KBM-7 (cell line): ENCODE measurements at regions not wholly inside any gene's neighbourhood (a gene's known extent, or its start where the extent isn't known, plus 50 kb on each side); places are given as distances from the start of the nearest gene placed in this dataset.

ENCODE experiments used
- DNase-seq: peaks from one replicate; pipeline ENCODE4 v3.0.0-alpha.2; 2015
- in situ Hi-C: fragments of 300-500 bp; cut with MboI; formaldehyde crosslinking; loops from 2 replicates; pipeline ENCODE4 v1.14.3; 2020; ENCODE audit warnings: low sequenced_read_pairs, low pct_unique_long_range_greater_than_20kb, mixed read lengths

GRCh38 chr2:42868874-42869273 lies 76.5 kb upstream of the HAAO start:
- no peak for DNase-seq
- in situ Hi-C loops, result no loop called here

GRCh38 chr2:42868096-42868495 lies 75.7 kb upstream of the HAAO start:
- in situ Hi-C loops, result no loop called here
- DNase-seq, result no peak

GRCh38 chr2:42867093-42868065 lies 75.0 kb upstream of the HAAO start:
- in situ Hi-C loops, result no loop called here
- DNase-seq, result no peak

- in situ Hi-C loops, result no loop called here
- DNase-seq, result no peak
These were observed 73.8 kb upstream of the HAAO start for GRCh38 chr2:42865884-42866881.

- DNase-seq, result no peak
- in situ Hi-C loops, result no loop called here
These were observed 72.4 kb upstream of the HAAO start for GRCh38 chr2:42864641-42865280.

- in situ Hi-C loops, result no loop called here
- DNase-seq, result no peak
These were observed 71.8 kb upstream of the HAAO start for GRCh38 chr2:42864222-42864621.

- in situ Hi-C loops, result no loop called here
- no peak for DNase-seq
These were observed 71.4 kb upstream of the HAAO start for GRCh38 chr2:42863751-42864150.

GRCh38 chr2:42863320-42863719 lies 70.9 kb upstream of the HAAO start:
- no peak for DNase-seq
- in situ Hi-C loops, result no loop called here

GRCh38 chr2:42862669-42863185 lies 70.3 kb upstream of the HAAO start:
- DNase-seq, result no peak
- in situ Hi-C loops, result no loop called here

- in situ Hi-C loops, result no loop called here
These were observed 68.9 kb upstream of the HAAO start for GRCh38 chr2:42861321-42861720.

GRCh38 chr2:42860319-42861094 lies 68.1 kb upstream of the HAAO start:
- in situ Hi-C loops, result no loop called here
- DNase-seq, result peak; percentile 45

More at GRCh38 chr2:42861321-42861720, 68.9 kb upstream of the HAAO start:
- DNase-seq, result no peak

GRCh38 chr2:42859791-42860190 lies 67.4 kb upstream of the HAAO start:
- DNase-seq, result peak; percentile 38
- in situ Hi-C loops, result no loop called here

GRCh38 chr2:42859006-42859552 lies 66.7 kb upstream of the HAAO start:
- in situ Hi-C loops, result no loop called here
- peak; percentile 90 for DNase-seq

- in situ Hi-C loops, result no loop called here
- no peak for DNase-seq
These were observed 66.0 kb upstream of the HAAO start for GRCh38 chr2:42858140-42859005.

GRCh38 chr2:42856891-42857632 lies 64.7 kb upstream of the HAAO start:
- no peak for DNase-seq
- in situ Hi-C loops, result no loop called here

GRCh38 chr2:42856106-42856860 lies 63.9 kb upstream of the HAAO start:
- in situ Hi-C loops, result no loop called here

More at GRCh38 chr2:42856106-42856860, 63.9 kb upstream of the HAAO start:
- DNase-seq, result no peak
